ENCODE measurements at regions not wholly inside any gene's neighbourhood (a gene's known extent, or its start where the extent isn't known, plus 50 kb on each side); places are given as distances from the start of the nearest gene placed in this dataset.

DNA sequence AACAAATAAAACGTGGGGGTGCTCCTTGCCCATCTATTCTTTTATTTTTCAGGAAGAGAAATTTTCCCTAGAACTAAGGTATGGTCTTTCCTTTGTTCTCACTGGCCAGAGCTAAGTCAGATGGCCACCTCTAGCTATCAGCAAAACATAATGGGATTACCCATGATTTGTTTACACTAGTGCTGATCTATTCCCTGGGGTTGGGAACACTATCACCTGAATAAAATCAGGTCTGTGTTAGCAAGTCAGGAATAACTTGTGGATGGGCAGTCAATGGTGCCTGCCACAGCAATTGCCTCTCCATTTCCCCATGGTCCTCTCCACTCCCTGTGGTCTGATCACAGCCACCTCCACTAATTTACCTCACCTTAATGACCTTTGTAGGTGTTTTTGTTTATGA, 181.7 kb upstream of the CADPS start:
- Histone ChIP-seq H3K36me3 (ENCODE audit: insufficient read depth, low read length) (no peaks in the 10 kb centered on the region), H4K20me1 (ENCODE audit: insufficient read depth, low read length) (no peaks in the 10 kb centered on the region), H2AFZ (ENCODE audit: low read length) (no peak overlapping the region), H3K79me2 (ENCODE audit: insufficient read depth, low read depth, low read length) (no peaks in the 10 kb centered on the region), H3K4me3 (ENCODE audit: low read depth, low read length, poor library complexity, severe bottlenecking) (no peak overlapping the region), H3K27ac (ENCODE audit: low read depth, low read length, poor library complexity, severe bottlenecking) (no peak overlapping the region), H3K4me1 (ENCODE audit: insufficient read depth, low read length, poor library complexity, severe bottlenecking) (no peaks in the 10 kb centered on the region), H3K9me3 (ENCODE audit: low read length) (no peaks in the 10 kb centered on the region), H3K9me2 (ENCODE audit: insufficient read depth, low read length) (no peaks in the 10 kb centered on the region), H3K4me2 (ENCODE audit: low read length) (no peak overlapping the region)
- CTCF ChIA-PET (ENCODE audit: unreplicated experiment), result no interaction called here
- intact Hi-C loops (cut with micrococcal nuclease; ENCODE audit: unreplicated experiment), result no loop called here
- TF ChIP-seq, protein P1, sequence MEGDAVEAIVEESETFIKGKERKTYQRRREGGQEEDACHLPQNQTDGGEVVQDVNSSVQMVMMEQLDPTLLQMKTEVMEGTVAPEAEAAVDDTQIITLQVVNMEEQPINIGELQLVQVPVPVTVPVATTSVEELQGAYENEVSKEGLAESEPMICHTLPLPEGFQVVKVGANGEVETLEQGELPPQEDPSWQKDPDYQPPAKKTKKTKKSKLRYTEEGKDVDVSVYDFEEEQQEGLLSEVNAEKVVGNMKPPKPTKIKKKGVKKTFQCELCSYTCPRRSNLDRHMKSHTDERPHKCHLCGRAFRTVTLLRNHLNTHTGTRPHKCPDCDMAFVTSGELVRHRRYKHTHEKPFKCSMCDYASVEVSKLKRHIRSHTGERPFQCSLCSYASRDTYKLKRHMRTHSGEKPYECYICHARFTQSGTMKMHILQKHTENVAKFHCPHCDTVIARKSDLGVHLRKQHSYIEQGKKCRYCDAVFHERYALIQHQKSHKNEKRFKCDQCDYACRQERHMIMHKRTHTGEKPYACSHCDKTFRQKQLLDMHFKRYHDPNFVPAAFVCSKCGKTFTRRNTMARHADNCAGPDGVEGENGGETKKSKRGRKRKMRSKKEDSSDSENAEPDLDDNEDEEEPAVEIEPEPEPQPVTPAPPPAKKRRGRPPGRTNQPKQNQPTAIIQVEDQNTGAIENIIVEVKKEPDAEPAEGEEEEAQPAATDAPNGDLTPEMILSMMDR (conservative IDR thresholded peaks at IDR 0.05; ENCODE audit: low read length), result no peak
- no peak for TF ChIP-seq EZH2phosphoT487 (IDR thresholded peaks at IDR 0.05; ENCODE audit: borderline replicate concordance, low read depth, low read length)
- no peak for DNase-seq (ENCODE audit: low spot score)
- no TSS peak for BruUV-seq (replicated peaks)
- POLR2A ChIA-PET, result interaction anchor here (0.7 to 1.0 kb wide), 3 partner anchors 13 to 21 kb away, joined by 3 read pairs; no protein-coding TSS in a partner anchor

- no peaks in the 10 kb centered on the region for H3K79me2 ChIP-seq (ENCODE audit: insufficient read depth, low read depth, low read length)
- no peaks in the 10 kb centered on the region for H3K9me2 ChIP-seq (ENCODE audit: insufficient read depth, low read length)
- no peak for DNase-seq (ENCODE audit: low spot score)
- BruUV-seq (replicated peaks), result no TSS peak
- no peak overlapping the region for H3K27ac ChIP-seq (ENCODE audit: low read depth, low read length, poor library complexity, severe bottlenecking)
- no peaks in the 10 kb centered on the region for H3K36me3 ChIP-seq (ENCODE audit: insufficient read depth, low read length)
- intact Hi-C loops (cut with micrococcal nuclease; ENCODE audit: unreplicated experiment), result no loop called here
- no peak overlapping the region for H3K4me3 ChIP-seq (ENCODE audit: low read depth, low read length, poor library complexity, severe bottlenecking)
- ChIA-PET CTCF (ENCODE audit: unreplicated experiment) (no interaction called here), POLR2A (interaction anchor here (0.5 kb wide), 1 partner anchor 262 kb away, joined by 3 read pairs; no protein-coding TSS in a partner anchor)
- TF ChIP-seq EZH2phosphoT487 (IDR thresholded peaks at IDR 0.05; ENCODE audit: borderline replicate concordance, low read depth, low read length), result no peak
- TF ChIP-seq, protein P1 (conservative IDR thresholded peaks at IDR 0.05; ENCODE audit: low read length), result no peak
- no peak overlapping the region for H2AFZ ChIP-seq (ENCODE audit: low read length)
- H3K4me1 ChIP-seq (ENCODE audit: insufficient read depth, low read length, poor library complexity, severe bottlenecking), result no peaks in the 10 kb centered on the region
- H3K9me3 ChIP-seq (ENCODE audit: low read length), result no peaks in the 10 kb centered on the region
- no peaks in the 10 kb centered on the region for H4K20me1 ChIP-seq (ENCODE audit: insufficient read depth, low read length)
- no peak overlapping the region for H3K4me2 ChIP-seq (ENCODE audit: low read length)
These were observed 185.2 kb upstream of the CADPS start for GRCh38 chr3:63060412-63060811.

GRCh38 chr3:63061449-63061848, 186.2 kb upstream of the CADPS start:
- Histone ChIP-seq H4K20me1 (ENCODE audit: insufficient read depth, low read length) (no peaks in the 10 kb centered on the region), H3K4me1 (ENCODE audit: insufficient read depth, low read length, poor library complexity, severe bottlenecking) (no peaks in the 10 kb centered on the region), H3K4me3 (ENCODE audit: low read depth, low read length, poor library complexity, severe bottlenecking) (no peak overlapping the region), H3K9me3 (ENCODE audit: low read length) (no peaks in the 10 kb centered on the region), H3K27ac (ENCODE audit: low read depth, low read length, poor library complexity, severe bottlenecking) (no peak overlapping the region), H3K9me2 (ENCODE audit: insufficient read depth, low read length) (no peaks in the 10 kb centered on the region), H2AFZ (ENCODE audit: low read length) (no peak overlapping the region), H3K36me3 (ENCODE audit: insufficient read depth, low read length) (no peaks in the 10 kb centered on the region), H3K79me2 (ENCODE audit: insufficient read depth, low read depth, low read length) (no peaks in the 10 kb centered on the region), H3K4me2 (ENCODE audit: low read length) (no peak overlapping the region)
- intact Hi-C loops (cut with micrococcal nuclease; ENCODE audit: unreplicated experiment), result no loop called here
- ChIA-PET POLR2A (no interaction called here), CTCF (ENCODE audit: unreplicated experiment) (no interaction called here)
- no peak for DNase-seq (ENCODE audit: low spot score)
- BruUV-seq (replicated peaks), result no TSS peak
- TF ChIP-seq EZH2phosphoT487 (IDR thresholded peaks at IDR 0.05; ENCODE audit: borderline replicate concordance, low read depth, low read length), result no peak
- TF ChIP-seq, protein P1 (conservative IDR thresholded peaks at IDR 0.05; ENCODE audit: low read length), result no peak
